GM15510 (cell line): ENCODE measurements at regions not wholly inside any gene's neighbourhood (a gene's known extent, or its start where the extent isn't known, plus 50 kb on each side); places are given as distances from the start of the nearest gene placed in this dataset.

Experiments used
- POLR2A ChIP-seq: IDR thresholded peaks from 3 replicates; pipeline ENCODE4 v1.6.1; 2011; ENCODE audit warnings: borderline replicate concordance; ENCODE audit not compliant: insufficient read length; ENCODE audit errors: extremely low read depth

DNA sequence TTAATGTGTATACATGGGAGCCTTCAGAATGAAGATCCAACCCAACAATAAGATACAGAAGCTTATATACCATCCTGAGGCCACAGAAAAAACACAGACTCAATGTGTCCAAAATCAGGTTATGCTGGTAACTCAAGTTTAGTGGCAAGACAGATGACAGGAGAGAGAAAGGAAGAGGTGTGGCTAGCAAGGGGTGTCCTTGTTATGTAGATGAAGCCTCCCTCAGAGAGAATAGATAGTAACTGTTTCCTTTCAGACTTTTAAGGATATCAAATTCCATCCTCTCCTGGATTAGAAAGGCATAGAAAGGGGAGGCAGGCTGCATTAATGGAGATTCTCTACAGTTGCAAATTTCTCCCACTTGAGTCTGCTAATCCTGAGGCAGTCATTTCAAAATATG is 447.4 kb downstream of the GABRB3 start:
- TF ChIP-seq POLR2A, result no peak

DNA sequence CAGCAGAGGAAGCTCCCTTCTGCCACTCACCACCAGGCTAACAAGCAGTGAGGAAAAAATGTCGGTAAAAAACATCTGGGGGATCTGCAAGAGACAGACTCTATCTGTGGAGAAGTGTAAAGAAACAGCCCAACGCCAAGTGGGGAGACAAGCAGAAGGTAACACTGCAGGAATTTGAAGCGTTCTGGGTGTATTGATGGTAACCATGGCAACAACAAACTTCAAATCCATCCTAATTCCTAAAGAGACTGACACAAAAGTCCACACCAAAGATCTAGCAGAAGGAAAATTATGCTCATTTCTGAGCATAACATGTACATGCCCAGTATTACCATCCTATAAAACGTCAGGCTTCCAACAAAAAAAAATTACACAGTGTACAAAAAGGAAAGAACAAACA is 449.3 kb downstream of the GABRB3 start:
- TF ChIP-seq POLR2A, result no peak

DNA sequence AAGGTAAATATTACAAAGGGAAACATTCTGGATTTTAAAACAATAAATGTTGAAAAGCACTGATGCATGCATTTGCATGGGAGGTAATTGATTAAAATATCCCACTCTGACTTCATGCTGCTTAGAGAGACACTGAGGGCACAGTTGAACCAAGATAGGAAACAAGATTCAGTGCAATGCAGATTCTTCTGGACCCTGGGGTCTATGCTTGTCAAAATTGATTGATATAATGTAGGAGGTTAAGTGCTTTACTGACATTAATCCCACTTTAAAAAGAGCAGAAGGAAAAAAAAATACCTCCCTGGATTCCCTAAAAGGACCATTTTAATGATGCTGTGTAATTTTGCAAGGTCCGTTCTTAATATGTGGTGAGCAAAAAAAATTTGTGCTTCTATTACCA is 454.2 kb downstream of the GABRB3 start:
- no peak for TF ChIP-seq POLR2A

DNA sequence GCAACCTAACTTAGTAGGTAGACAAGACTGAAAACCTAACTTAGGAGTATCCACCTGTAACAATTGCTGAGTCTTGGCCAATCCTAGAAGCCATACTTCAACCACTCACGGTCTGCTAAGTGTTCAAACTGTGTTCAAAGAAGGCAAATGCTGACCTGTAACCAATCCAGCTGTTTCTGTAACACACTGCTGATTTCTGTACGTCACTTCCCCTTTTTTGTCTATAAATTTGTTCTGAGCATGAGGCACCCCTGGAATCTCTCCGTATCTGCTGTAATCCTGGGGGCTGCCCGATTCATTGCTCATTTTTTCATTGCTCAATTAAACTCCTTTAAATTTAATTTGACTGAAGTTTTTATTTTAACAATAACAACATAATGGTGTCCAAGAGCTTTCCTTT is 451.4 kb upstream of the ATP10A start:
- TF ChIP-seq POLR2A, result no peak

DNA sequence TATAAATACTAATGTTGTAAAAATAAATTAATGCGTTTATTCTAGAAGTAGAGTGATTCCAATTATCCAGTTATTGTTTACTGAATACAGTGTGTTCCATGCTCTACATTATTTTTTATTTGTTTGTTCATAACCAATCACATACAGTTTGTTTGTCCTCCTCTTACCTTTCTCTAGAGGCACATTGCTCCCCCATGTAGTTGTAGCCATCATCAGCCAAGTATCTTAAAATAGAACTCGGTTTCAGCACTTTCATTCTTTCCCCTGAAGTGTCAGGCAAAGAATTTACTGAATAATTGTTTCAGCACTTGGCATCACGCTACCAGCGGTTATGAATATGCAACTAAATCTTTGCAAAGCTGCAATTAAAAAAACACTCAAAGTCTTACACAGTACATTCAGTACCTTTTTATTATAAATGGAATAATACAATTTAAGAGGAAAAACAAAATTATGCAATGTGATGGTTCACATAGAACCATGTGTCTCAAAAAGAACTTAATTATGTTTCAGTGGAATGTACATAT is 448.6 kb upstream of the ATP10A start:
- TF ChIP-seq POLR2A, result no peak

DNA sequence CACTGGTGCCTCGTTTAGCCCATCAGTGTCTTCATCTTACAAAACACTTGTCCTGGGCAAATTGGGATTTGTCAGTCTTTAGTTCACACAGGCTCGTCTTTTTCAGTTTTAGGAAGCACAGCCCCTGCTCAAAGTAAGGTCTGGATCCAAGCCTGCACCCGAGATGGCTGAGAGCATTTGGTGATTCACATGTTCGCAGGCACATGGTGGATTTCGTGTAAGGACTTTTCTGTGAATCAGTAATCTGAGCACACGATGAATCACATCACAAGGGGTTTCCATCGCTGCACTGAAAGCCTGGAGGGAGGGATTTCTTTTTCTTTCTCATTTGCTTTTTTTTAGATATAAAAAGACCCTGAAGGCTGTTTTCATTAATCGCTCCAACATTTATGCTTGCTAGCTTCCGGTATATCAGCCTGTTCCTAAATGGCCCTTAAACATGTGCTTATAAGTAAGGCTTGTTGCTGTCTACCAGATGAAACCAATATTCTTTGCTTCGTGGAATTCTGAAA is 435.6 kb upstream of the ATP10A start:
- TF ChIP-seq POLR2A, result no peak

DNA sequence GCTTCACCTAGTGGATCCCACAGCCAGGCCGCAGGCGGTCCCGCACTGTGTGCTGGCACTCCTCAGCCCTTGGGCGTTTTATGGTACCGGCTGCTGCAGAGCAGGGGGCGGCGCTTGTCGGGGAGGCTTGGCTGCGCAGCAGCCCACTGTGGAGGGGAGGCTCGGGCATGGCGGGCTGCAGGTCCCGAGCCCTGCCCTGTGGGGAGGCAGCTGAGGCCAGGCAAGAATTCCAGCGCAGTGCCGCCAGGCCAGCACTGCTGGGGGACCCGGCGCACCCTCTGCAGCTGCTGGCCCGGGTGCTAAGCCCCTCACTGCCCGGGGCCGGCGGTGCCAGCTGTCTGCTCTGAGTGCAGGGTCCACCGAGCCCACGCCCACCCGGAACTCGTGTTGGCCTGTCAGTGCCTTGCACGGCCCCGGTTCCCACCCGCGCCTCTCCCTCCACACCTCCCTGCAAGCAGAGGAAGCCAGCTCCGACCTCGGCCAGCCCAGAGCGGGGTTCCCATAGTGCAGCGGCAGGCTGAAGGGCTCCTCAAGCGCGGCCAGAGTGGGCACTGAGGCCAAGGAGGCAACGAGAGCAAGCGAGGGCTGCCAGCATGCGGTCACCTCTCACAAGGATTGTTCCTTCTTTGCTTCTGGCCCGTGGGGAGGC is 435.0 kb upstream of the ATP10A start:
- TF ChIP-seq POLR2A, result no peak

DNA sequence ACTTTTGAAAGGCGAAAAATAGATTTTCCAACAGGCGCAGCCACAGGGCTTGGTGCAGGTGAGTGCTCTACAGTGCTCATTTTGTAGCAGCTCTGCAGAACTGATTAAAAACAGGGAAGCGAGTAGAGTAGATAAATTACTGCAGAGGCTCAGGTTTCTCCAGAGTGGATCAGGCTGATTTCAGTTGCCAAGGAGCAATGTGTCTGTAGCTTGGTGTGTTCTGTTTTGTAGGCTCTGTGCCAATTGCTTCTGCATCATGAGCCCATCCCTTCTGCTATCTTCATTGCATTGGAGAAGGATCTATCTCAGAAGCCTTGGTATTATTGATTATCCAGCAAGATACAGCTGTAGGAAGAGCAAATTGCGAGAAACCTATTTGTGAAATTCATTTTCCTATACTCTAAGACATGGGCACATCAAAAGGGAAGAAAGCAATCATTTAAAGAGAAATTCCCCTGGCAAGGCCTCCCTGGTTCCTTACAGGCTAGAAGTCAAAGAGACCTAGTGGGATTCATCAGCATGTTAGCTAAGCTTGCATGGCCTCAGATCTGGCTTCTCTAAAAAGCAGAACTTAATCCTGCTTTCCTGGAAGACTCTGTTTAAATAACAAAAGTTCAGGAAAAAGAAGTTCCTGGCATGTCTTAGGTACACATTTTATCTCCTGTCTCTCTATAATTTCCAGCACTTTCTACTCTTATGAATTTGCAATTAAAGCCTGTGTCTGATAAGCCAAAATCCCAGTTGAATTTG is 432.4 kb upstream of the ATP10A start:
- no peak for TF ChIP-seq POLR2A

DNA sequence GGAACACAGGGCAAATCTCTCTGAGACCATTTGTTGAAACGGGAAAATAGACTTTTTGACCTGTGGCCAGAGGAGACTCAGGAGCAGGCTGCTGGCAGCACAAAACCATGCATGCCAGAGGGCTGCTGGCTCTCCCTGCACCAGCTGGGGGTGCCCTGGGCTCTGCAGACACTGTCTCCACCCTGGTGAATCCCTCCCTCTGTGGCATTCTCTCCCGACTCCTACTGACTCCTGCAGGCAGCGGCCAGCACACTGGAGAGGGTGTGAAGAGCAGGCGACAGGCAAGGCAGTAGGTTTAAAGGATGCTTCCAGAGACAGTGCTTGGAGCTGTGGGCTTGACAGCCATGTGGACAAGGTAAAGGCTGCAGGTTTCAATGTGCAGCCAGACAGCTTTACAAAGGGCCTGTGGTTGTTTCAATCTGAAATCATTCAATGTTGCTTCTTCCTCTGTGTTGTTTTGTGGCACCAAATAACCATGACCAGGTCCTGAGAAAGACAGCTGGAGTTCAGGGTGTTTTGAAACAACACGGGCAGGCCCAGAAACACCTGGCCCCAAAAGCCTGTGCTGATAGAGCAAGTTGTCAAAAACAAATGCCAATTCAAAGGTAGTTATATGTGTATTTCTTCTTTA is 431.0 kb upstream of the ATP10A start:
- TF ChIP-seq POLR2A, result no peak

DNA sequence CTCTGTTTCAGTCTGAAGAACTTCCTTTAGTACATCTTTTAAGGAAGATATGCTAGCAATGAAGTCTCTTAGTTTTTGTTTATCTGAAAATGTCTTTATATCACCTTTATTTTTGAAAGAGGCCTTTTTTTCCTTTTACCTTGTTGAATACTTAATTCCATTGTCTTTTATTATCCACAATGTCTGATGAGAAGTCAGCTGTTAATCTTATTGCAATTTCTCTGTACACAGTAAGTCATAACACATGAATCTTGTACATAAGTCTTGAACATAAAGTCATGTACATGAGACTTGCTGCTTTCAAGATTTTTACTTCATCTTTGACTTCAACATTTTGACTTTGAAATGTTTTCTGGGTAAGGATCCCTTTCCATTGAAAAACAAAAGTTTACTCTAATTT is 424.3 kb upstream of the ATP10A start:
- TF ChIP-seq POLR2A, result no peak

DNA sequence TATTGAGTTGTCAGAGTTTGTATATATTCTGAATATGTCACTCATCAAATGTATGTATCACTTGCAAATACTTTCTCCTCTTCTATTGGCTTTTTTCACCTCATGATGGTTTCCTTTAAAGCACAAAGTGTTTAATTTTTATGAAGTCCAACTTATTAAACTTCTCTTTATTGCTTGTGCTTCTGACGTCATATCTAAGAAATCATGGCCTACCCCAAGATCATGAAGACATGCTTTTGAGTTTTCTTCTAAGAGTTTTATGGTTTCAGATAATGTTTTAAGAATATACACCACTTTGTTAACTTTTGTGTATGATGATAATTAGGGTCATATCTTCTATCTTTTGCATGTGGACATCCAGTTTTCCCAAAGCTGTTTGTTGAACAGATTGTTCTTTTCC is 417.2 kb upstream of the ATP10A start:
- no peak for TF ChIP-seq POLR2A

DNA sequence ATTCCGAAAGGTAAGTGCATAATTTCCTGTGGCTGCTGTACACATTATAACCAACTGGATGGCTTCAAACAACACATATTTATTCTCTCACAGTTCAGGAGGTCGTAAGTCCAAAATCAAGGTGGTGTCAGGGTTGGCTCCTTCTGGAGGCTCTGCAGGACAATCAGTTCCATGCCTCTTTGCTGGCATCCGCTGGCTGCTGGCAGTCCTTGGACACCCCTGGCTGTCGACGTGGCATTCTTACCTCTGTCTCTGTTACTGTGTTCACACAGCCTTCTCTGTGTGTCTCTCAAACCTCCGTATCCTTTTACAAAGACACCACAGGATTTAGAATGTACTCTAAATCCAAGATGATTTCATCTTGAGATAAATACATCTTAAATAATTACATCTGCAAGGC is 398.8 kb upstream of the ATP10A start:
- TF ChIP-seq POLR2A, result no peak

DNA sequence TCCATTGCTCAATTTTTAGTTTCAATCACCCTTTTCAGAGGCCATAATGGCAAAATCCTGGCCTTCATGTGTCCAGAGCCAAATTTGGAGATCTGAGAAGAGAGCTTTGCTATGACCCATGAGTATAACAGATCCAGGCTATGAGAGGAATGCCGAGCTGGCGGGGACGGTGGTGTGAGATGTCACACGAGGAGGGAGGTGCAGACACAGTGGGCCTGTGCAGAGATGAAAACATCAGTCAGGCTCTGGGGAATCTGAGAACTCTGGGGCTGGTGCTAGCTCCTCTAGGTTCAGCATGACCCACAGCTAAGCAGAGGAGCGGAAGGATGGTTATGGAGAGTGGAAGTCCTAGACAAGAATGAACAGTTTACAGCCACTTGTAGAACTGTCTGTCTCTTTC is 398.3 kb upstream of the ATP10A start:
- TF ChIP-seq POLR2A, result no peak

DNA sequence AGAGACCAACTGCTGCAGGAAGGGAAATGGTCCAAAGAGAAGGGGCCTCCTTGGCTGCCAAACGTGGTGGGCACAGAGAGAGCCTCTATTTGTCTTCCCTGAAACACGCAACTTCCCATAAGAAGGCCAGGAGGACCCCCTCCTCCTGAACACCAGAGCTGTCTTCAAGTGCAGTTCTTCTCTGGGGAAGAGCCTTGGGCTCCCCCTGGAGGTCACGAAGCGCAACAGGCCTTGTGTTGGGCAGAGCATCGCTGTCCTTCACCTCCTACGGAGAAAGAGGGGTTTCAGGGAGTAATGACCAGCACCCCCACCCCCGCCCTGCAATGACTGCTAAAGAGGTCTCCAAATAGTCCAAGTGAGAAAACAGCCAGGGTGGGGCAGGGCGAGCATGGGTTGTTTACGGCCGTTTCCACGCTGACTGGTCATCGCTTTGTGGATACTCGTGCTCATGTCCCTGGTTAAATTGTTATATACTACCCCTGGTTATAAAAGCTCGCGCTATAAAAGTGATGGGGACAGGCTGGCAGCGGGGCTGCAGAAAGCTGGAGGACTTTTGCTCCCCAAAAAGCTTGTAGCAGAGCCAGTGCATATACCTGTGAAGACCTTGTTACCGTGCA is 397.5 kb upstream of the ATP10A start:
- no peak for TF ChIP-seq POLR2A

DNA sequence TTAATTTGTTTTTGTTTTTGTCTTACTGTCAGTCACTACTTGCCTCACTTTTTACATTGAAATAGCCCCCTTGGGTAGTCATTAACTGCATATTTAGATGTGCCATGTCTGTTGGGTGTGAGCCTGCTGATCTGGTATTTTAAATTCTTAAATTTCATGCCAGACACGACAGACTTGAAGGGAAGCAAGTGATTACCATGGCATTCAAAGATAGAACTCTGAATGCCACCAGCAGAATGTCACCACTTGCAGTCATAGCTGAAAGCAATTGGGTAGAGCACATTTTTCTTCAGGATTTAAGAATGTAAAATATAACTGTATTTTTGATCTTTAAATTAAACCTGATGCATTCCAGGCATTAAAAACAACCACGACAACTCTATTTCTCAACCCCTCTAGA is 396.5 kb upstream of the ATP10A start:
- no peak for TF ChIP-seq POLR2A
